MM.1S (cell line): ENCODE measurements at regions not wholly inside any gene's neighbourhood (a gene's known extent, or its start where the extent isn't known, plus 50 kb on each side); places are given as distances from the start of the nearest gene placed in this dataset.
"Not testable (repeated sequence)": the region's sequence is repeated elsewhere in the genome, so short reads cannot be mapped to it uniquely, and the experiment has no call there.

ENCODE experiments used
- DNase-seq: peaks from one replicate; pipeline ENCODE4 v3.0.0-alpha.2; 2015
- H2AFZ ChIP-seq: fragments of 300-600 bp; sonication (generic); 2 replicates; pipeline ENCODE4 v1.6.0; 2016; ENCODE audit warnings: antibody characterized with exemption, low read length
- H3F3A ChIP-seq: fragments of 300-600 bp; sonication (generic); 2 replicates; pipeline ENCODE4 v1.6.1; 2016; ENCODE audit warnings: mild to moderate bottlenecking, antibody characterized with exemption, low read length, moderate library complexity, mixed read lengths; ENCODE audit not compliant: insufficient read depth
- H3K27ac ChIP-seq: fragments of 300-600 bp; sonication (generic); 2 replicates; pipeline ENCODE4 v1.5.1; 2016; ENCODE audit warnings: mild to moderate bottlenecking, low read length
- H3K27me3 ChIP-seq: fragments of 300-600 bp; sonication (generic); replicated peaks from 2 replicates; pipeline ENCODE4 v1.6.0; 2016; ENCODE audit warnings: low read length; ENCODE audit not compliant: insufficient read depth
- H3K36me3 ChIP-seq: fragments of 300-600 bp; sonication (generic); replicated peaks from 2 replicates; pipeline ENCODE4 v1.6.1; 2016; ENCODE audit warnings: mild to moderate bottlenecking, low read length, mixed read lengths; ENCODE audit not compliant: insufficient read depth
- H3K4me1 ChIP-seq: fragments of 300-600 bp; sonication (generic); 2 replicates; pipeline ENCODE4 v1.6.1; 2016; ENCODE audit warnings: low read length, mixed read lengths
- H3K4me2 ChIP-seq: fragments of 300-600 bp; sonication (generic); 2 replicates; pipeline ENCODE4 v1.6.0; 2016; ENCODE audit warnings: low read depth, low read length
- H3K4me3 ChIP-seq: fragments of 300-600 bp; sonication (generic); 2 replicates; pipeline ENCODE4 v1.5.1; 2016; ENCODE audit warnings: low read length, mixed read lengths
- H3K79me2 ChIP-seq: fragments of 300-600 bp; sonication (generic); 2 replicates; pipeline ENCODE4 v1.6.1; 2016; ENCODE audit warnings: mixed run types, low read length, mixed read lengths
- H3K9ac ChIP-seq: fragments of 300-600 bp; sonication (generic); 2 replicates; pipeline ENCODE4 v1.6.1; 2016; ENCODE audit warnings: low read length, mixed read lengths
- H3K9me2 ChIP-seq: fragments of 300-600 bp; sonication (generic); replicated peaks from 2 replicates; pipeline ENCODE4 v1.6.1; 2016; ENCODE audit warnings: mild to moderate bottlenecking, low read length, mixed read lengths; ENCODE audit not compliant: insufficient read depth
- H3K9me3 ChIP-seq: fragments of 300-600 bp; sonication (generic); replicated peaks from 2 replicates; pipeline ENCODE4 v1.6.1; 2016; ENCODE audit warnings: mild to moderate bottlenecking, low read length, mixed read lengths; ENCODE audit not compliant: insufficient read depth
- H4K20me1 ChIP-seq: fragments of 300-600 bp; sonication (generic); 2 replicates; pipeline ENCODE4 v1.6.1; 2016; ENCODE audit warnings: mild to moderate bottlenecking, low read length, moderate library complexity, mixed read lengths; ENCODE audit not compliant: insufficient read depth
- CTCF ChIP-seq: fragments of 300-600 bp; sonication (generic); IDR thresholded peaks from 2 replicates; pipeline ENCODE4 v1.5.1; 2016; ENCODE audit warnings: antibody characterized with exemption, low read length, mixed read lengths
- EZH2 ChIP-seq: fragments of 300-600 bp; sonication (generic); optimal IDR thresholded peaks from 2 replicates; pipeline ENCODE3; 2017; ENCODE audit warnings: low read depth, mild to moderate bottlenecking, antibody characterized with exemption, low read length, mixed read lengths
- EZH2phosphoT487 ChIP-seq: fragments of 300-600 bp; sonication (generic); IDR thresholded peaks from 2 replicates; pipeline ENCODE4 v1.6.1; 2018; ENCODE audit warnings: antibody characterized with exemption, low read length

DNA sequence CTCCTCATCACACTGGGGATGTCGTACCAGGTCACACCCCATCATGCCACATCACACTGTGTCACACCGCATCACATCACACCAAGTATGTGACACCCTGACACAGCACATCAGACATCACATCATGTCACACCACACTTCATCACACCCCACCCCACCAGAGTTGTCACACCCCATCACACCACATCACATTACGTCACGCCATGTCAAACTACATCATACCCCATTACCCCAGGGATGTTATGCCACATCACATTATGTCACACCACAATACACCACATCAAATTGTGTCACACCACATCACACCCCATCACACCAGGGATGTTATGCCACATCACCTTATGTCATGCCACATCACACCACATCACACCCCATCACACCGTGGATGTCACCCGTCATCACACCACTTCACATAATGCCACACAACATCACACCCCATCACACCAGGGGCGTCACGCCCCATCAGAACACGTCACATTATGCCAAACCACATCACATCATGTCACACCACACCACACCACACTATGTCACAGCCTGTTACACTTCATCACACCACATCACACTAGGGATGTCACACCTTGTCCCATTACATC, 133.6 kb downstream of the TMEM121 start:
- H3K9me3 ChIP-seq: no peaks in the 10 kb centered on the region

DNA sequence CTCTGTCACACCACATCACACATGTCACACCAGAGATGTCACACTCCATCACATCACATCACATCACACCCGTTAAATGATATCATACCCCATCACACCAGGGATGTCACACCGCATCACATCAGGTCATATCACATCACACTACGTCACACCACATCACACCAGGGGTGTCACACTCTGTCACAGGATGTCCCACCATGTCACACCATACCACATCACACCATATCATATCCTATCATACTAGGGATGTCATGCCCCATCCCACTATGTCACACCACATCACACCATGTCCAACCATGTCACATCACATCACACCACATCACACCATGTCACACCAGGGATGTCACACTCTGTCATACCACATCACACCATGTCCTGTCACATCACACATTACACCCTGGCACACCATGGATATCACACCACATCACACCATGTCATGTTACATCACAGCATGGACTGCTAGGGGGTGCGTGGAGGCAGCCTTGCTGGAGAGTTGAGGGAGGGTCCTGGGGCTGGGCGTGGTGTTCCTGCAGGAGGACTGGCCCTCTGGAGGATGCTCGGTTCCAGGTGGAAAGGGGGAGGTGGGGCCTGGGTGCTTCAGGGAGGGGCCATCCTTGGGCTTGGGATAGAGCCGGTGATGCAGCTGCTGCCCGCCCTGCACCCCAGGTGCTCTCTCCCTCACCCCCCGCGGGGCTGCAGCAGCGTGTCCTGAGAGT, 134.6 kb downstream of the TMEM121 start:
- no peaks in the 10 kb centered on the region for H3K9me3 ChIP-seq

More for the DNA sequence above, 133.6 kb downstream of the TMEM121 start:
- no peak overlapping the region for H3K27ac ChIP-seq
- no peaks in the 10 kb centered on the region for H3K27me3 ChIP-seq
- no peak overlapping the region for H3K4me3 ChIP-seq
- no peaks in the 10 kb centered on the region for H3K4me1 ChIP-seq
- no peak overlapping the region for H3K4me2 ChIP-seq
- TF ChIP-seq EZH2 (no peak), EZH2phosphoT487 (no peak), CTCF (no peak)
- no peaks in the 10 kb centered on the region for H4K20me1 ChIP-seq
- no peaks in the 10 kb centered on the region for H3K36me3 ChIP-seq
- no peak overlapping the region for H3K9ac ChIP-seq
- no peak for DNase-seq
- H3F3A ChIP-seq: no peaks in the 10 kb centered on the region
- no peak overlapping the region for H2AFZ ChIP-seq
- H3K9me2 ChIP-seq: no peaks in the 10 kb centered on the region
- H3K79me2 ChIP-seq: no peaks in the 10 kb centered on the region

DNA sequence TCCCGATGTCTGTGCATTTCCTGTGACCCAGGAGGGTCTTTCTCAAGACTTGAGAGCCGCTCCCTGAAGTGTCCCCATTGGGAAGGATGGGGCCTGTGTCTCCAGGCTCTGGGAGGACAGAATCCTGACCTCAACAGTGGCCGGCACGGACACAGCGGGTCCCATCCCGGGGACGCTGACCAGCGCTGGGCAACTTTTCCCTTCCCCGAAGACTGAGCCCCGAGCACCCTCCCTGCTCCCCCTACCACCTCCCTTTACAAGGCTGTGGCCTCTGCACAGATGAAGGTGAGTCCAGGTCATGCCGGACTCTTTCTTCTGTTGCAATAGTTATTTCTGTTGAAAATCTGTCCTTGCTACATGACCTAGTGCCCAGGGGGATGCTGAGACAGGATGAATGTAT, 135.7 kb downstream of the TMEM121 start:
- DNase-seq, H3K79me2 ChIP-seq, H3K9me2 ChIP-seq, H3K9ac ChIP-seq, H3K9me3 ChIP-seq, H3K4me3 ChIP-seq, H3K4me2 ChIP-seq, H2AFZ ChIP-seq, H3K27me3 ChIP-seq, H3K27ac ChIP-seq, H3F3A ChIP-seq, H3K36me3 ChIP-seq, H3K4me1 ChIP-seq, H4K20me1 ChIP-seq: not testable (repeated sequence)

More for the DNA sequence above, 134.6 kb downstream of the TMEM121 start:
- Histone ChIP-seq H3K27me3 (no peaks in the 10 kb centered on the region), H2AFZ (no peak overlapping the region), H3K9ac (no peak overlapping the region), H3K4me3 (no peak overlapping the region), H3F3A (no peaks in the 10 kb centered on the region), H3K36me3 (no peaks in the 10 kb centered on the region), H4K20me1 (no peaks in the 10 kb centered on the region), H3K4me1 (no peaks in the 10 kb centered on the region), H3K4me2 (no peak overlapping the region), H3K79me2 (no peaks in the 10 kb centered on the region), H3K27ac (no peak overlapping the region), H3K9me2 (no peaks in the 10 kb centered on the region)
- TF ChIP-seq CTCF (no peak), EZH2phosphoT487 (no peak), EZH2 (no peak)
- no peak for DNase-seq

DNA sequence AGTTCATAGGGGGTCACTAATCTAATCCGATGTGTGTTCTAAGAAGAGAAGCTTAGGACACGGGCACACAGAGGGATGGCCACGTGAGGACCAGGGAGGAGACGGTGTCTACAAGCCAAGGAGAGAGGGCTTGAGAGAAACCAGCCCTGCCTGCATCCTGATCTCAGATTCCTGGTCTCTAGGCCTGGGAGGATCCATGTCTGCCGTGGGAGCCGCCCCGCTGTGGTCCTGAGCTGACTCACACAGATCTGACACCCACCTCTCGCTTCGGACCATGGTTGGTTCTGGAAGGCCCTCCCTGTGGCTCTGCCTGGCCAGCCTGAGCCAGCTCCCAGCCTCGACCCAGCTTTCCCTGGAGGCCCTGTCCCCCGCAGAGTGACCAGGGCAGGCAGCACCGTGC, 136.2 kb downstream of the TMEM121 start:
- not testable (repeated sequence) for H3K27ac ChIP-seq, H3K36me3 ChIP-seq, DNase-seq, H3K4me3 ChIP-seq, H2AFZ ChIP-seq, H3K9me2 ChIP-seq, H3K9ac ChIP-seq, H4K20me1 ChIP-seq, H3K79me2 ChIP-seq, H3K9me3 ChIP-seq, H3K27me3 ChIP-seq, H3K4me2 ChIP-seq, H3K4me1 ChIP-seq, H3F3A ChIP-seq

GRCh38 chr14:105663323-105663722, 136.9 kb downstream of the TMEM121 start:
- not testable (repeated sequence) for H3F3A ChIP-seq, H3K9me2 ChIP-seq, H3K79me2 ChIP-seq, DNase-seq, H4K20me1 ChIP-seq, H3K36me3 ChIP-seq, H3K27ac ChIP-seq, H3K4me3 ChIP-seq, H3K9ac ChIP-seq, H3K9me3 ChIP-seq, H3K27me3 ChIP-seq, H2AFZ ChIP-seq, H3K4me1 ChIP-seq, H3K4me2 ChIP-seq

DNA sequence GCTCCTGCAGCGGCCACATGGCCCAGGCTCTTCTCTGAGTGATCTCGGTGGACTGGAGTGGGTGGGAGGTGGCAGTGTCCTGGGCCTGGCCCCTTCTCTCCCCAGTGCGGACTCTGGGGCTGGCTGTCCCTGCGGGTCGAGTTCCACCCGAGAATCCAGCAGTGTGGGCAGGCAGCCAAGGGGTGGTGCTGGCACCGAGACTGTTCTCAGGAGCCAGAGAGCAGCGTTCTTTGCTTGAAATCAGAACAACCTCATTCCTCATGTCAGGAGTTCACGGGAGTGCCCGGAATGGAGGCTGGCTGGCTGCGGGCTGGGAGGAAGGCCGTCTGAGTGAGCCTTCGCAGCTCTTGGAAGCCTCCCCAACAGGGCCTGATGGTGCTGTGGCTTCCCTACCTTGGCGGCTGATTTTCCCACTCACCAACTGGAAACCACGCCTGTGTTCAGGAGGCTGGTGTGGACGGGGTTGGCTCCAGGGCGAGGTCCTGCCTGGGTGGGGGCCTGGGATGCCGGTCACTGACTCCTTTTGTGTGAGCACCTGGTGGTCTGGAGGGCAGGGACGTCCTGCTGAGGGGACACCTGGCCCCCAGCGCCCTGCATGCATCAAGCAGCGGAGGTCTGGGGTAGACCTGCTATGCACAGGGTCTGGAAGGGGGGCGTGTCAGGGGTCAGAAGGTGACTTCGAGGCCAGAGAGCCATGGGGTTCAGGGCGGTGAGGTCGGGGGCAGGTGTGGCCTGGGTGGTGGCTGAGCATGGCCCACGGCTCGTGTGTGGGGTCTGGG, 137.6 kb downstream of the TMEM121 start:
- not testable (repeated sequence) for H3K4me1 ChIP-seq, H3K27ac ChIP-seq, H3K9me2 ChIP-seq, DNase-seq, H3K36me3 ChIP-seq, H3K9ac ChIP-seq, H3K27me3 ChIP-seq, H3K9me3 ChIP-seq, H3K79me2 ChIP-seq, H3K4me2 ChIP-seq, H3F3A ChIP-seq, H3K4me3 ChIP-seq, H4K20me1 ChIP-seq, H2AFZ ChIP-seq
